ENCODE measurements at regions not wholly inside any gene's neighbourhood (a gene's known extent, or its start where the extent isn't known, plus 50 kb on each side); places are given as distances from the start of the nearest gene placed in this dataset.

GRCh38 chr14:40887912-40888311, 718.8 kb upstream of the LRFN5 start:
- TF ChIP-seq CTCF (IDR thresholded peaks at IDR 0.05) (no peak), POLR2A (IDR thresholded peaks at IDR 0.05) (no peak)
